HEK293T (cell line): ENCODE measurements at regions not wholly inside any gene's neighbourhood (a gene's known extent, or its start where the extent isn't known, plus 50 kb on each side); places are given as distances from the start of the nearest gene placed in this dataset.

Experiments
- CTCF ChIA-PET: fragments of 350-600 bp; formaldehyde crosslinking; extraction: SDS; loops from one replicate; lab custom pipeline; 2021; ENCODE audit warnings: antibody characterized with exemption, inconsistent platforms; lab: Yijun Ruan, JAX
- POLR2A ChIA-PET: fragments of 350-600 bp; formaldehyde crosslinking; extraction: SDS; loops from one replicate; lab custom pipeline; 2020; ENCODE audit warnings: antibody characterized with exemption, inconsistent platforms; lab: Yijun Ruan, JAX
- DNase-seq: peaks from one replicate; pipeline ENCODE4 v3.0.0; 2012; ENCODE audit warnings: mixed read lengths; ENCODE audit errors: extremely low spot score
- ARNT ChIP-seq: fragments of 450-650 bp; IDR thresholded peaks from 2 replicates; pipeline ENCODE4 v1.6.1; 2017; ENCODE audit warnings: mild to moderate bottlenecking
- BHLHE40 ChIP-seq: fragments of 450-650 bp; IDR thresholded peaks from 2 replicates; pipeline ENCODE4 v1.6.1; 2016; ENCODE audit warnings: mild to moderate bottlenecking, moderate library complexity, borderline replicate concordance
- CTBP1 ChIP-seq: fragments of 450-650 bp; IDR thresholded peaks from 2 replicates; pipeline ENCODE4 v1.6.1; 2016; ENCODE audit warnings: borderline replicate concordance
- ELF4 ChIP-seq: fragments of 450-650 bp; IDR thresholded peaks from 2 replicates; pipeline ENCODE4 v1.6.1; 2017; ENCODE audit warnings: antibody characterized with exemption
- FOXA1 ChIP-seq: fragments of 450-650 bp; IDR thresholded peaks from 2 replicates; pipeline ENCODE4 v1.6.1; 2016; ENCODE audit warnings: mild to moderate bottlenecking
- FOXK2 ChIP-seq: fragments of 450-650 bp; IDR thresholded peaks from 2 replicates; pipeline ENCODE4 v1.6.1; 2016; ENCODE audit warnings: mild to moderate bottlenecking
- FOXM1 ChIP-seq: fragments of 450-650 bp; IDR thresholded peaks from 2 replicates; pipeline ENCODE4 v1.6.1; 2017; ENCODE audit warnings: mild to moderate bottlenecking, borderline replicate concordance
- HDGF ChIP-seq: fragments of 450-650 bp; IDR thresholded peaks from 2 replicates; pipeline ENCODE4 v1.6.1; 2017; ENCODE audit warnings: antibody characterized with exemption, borderline replicate concordance
- L3MBTL2 ChIP-seq: fragments of 450-650 bp; conservative IDR thresholded peaks from 2 replicates; pipeline ENCODE4 v1.6.1; 2016; ENCODE audit warnings: mild to moderate bottlenecking
- LEF1 ChIP-seq: fragments of 450-650 bp; IDR thresholded peaks from 2 replicates; pipeline ENCODE4 v1.6.1; 2017; ENCODE audit warnings: mild to moderate bottlenecking, borderline replicate concordance
- NFRKB ChIP-seq: fragments of 450-650 bp; IDR thresholded peaks from 2 replicates; pipeline ENCODE4 v1.6.1; 2016; ENCODE audit warnings: mild to moderate bottlenecking, moderate library complexity
- PKNOX1 ChIP-seq: fragments of 450-650 bp; IDR thresholded peaks from 2 replicates; pipeline ENCODE4 v1.6.1; 2016
- SP1 ChIP-seq: fragments of 450-650 bp; IDR thresholded peaks from 2 replicates; pipeline ENCODE4 v1.6.1; 2017
- SUZ12 ChIP-seq: fragments of 450-650 bp; IDR thresholded peaks from 2 replicates; pipeline ENCODE4 v1.6.1; 2016; ENCODE audit warnings: mild to moderate bottlenecking
- TARDBP ChIP-seq: fragments of 450-650 bp; IDR thresholded peaks from 2 replicates; pipeline ENCODE4 v1.6.1; 2016
- ZNF384 ChIP-seq: fragments of 450-650 bp; IDR thresholded peaks from 2 replicates; pipeline ENCODE4 v1.6.1; 2016

GRCh38 chr9:109574061-109574882 lies 76.2 kb upstream of the PTPN3 start:
- POLR2A ChIA-PET = no interaction called here
- CTCF ChIA-PET = interaction anchor here (0.9 to 1.2 kb wide), 5 partner anchors 66 to 331 kb away, joined by 3 to 9 read pairs (median 4); no protein-coding TSS in a partner anchor
- peak; percentile 50 for DNase-seq
- TF ChIP-seq FOXK2 (no peak), SUZ12 (no peak), BHLHE40 (no peak), NFRKB (no peak), ELF4 (no peak), TARDBP (no peak), HDGF (no peak), FOXM1 (no peak)

- CTCF ChIA-PET = no interaction called here
Measured at GRCh38 chr9:109576762-109577161, 78.7 kb upstream of the PTPN3 start.

GRCh38 chr9:109579191-109579948 lies 81.3 kb upstream of the PTPN3 start:
- ChIA-PET CTCF (interaction anchor here (0.7 to 1.3 kb wide), 2 partner anchors 13 to 238 kb away, joined by 3 read pairs; no protein-coding TSS in a partner anchor), POLR2A (no interaction called here)
- no peak for DNase-seq
- TF ChIP-seq FOXK2 (no peak), NFRKB (no peak), BHLHE40 (no peak), HDGF (no peak)

More at GRCh38 chr9:109576762-109577161, 78.7 kb upstream of the PTPN3 start:
- POLR2A ChIA-PET = no interaction called here
- DNase-seq = no peak
- TF ChIP-seq FOXA1 (no peak), BHLHE40 (no peak), TARDBP (no peak)

- DNase-seq = no peak
- ChIA-PET CTCF (no interaction called here), POLR2A (no interaction called here)
- TF ChIP-seq FOXA1 = no peak
- TF ChIP-seq LEF1 = no peak
- TF ChIP-seq CTBP1 = no peak
- no peak for TF ChIP-seq HDGF
- TF ChIP-seq ELF4 = no peak
- no peak for TF ChIP-seq PKNOX1
- no peak for TF ChIP-seq L3MBTL2
- no peak for TF ChIP-seq FOXM1
- no peak for TF ChIP-seq FOXK2
- TF ChIP-seq SP1 = no peak
- TF ChIP-seq ARNT = no peak
- TF ChIP-seq NFRKB = no peak
Measured at GRCh38 chr9:109582386-109582785, 84.3 kb upstream of the PTPN3 start.

- ChIA-PET POLR2A (interaction anchor here (0.6 kb wide), 1 partner anchor 15 kb away, joined by 4 read pairs; no protein-coding TSS in a partner anchor), CTCF (interaction anchor here (0.7 kb wide), 1 partner anchor 587 kb away, joined by 3 read pairs; no protein-coding TSS in a partner anchor)
- TF ChIP-seq FOXK2 = no peak
- no peak for TF ChIP-seq ARNT
- TF ChIP-seq ELF4 = no peak
- TF ChIP-seq BHLHE40 = no peak
- TF ChIP-seq SUZ12 = no peak
- TF ChIP-seq L3MBTL2 = no peak
- no peak for TF ChIP-seq TARDBP
- TF ChIP-seq ZNF384 = no peak
- no peak for TF ChIP-seq NFRKB
- no peak for TF ChIP-seq SP1
- TF ChIP-seq CTBP1 = no peak
- no peak for TF ChIP-seq HDGF
- no peak for DNase-seq
Measured at GRCh38 chr9:109584205-109584604, 86.1 kb upstream of the PTPN3 start.

- ChIA-PET CTCF (interaction anchor here (0.9 kb wide), 1 partner anchor 233 kb away, joined by 3 read pairs; no protein-coding TSS in a partner anchor), POLR2A (no interaction called here)
- DNase-seq = no peak
- TF ChIP-seq FOXA1 (no peak), CTBP1 (no peak)
Measured at GRCh38 chr9:109585796-109586195, 87.7 kb upstream of the PTPN3 start.

GRCh38 chr9:109586993-109587392 lies 88.9 kb upstream of the PTPN3 start:
- TF ChIP-seq ELF4 (no peak), BHLHE40 (no peak), TARDBP (no peak), ZNF384 (no peak), NFRKB (no peak), LEF1 (no peak), SP1 (no peak), SUZ12 (no peak), ARNT (no peak), FOXM1 (no peak), PKNOX1 (no peak), CTBP1 (no peak), L3MBTL2 (no peak), FOXK2 (no peak), FOXA1 (no peak), HDGF (no peak)

More at GRCh38 chr9:109586993-109587392, 88.9 kb upstream of the PTPN3 start:
- POLR2A ChIA-PET = no interaction called here
- DNase-seq = no peak
- CTCF ChIA-PET = interaction anchor here (1.0 kb wide), 1 partner anchor 124 kb away, joined by 3 read pairs; no protein-coding TSS in a partner anchor
